Choroid plexus epithelial cell (primary cell): ENCODE measurements at regions not wholly inside any gene's neighbourhood (a gene's known extent, or its start where the extent isn't known, plus 50 kb on each side); places are given as distances from the start of the nearest gene placed in this dataset.
A peak's percentile ranks its signal among the peaks of the same experiment; 100 is the strongest.

Experiments used
- DNase-seq: peaks from one replicate; pipeline ENCODE4 v3.0.0-alpha.2; 2010; ENCODE audit warnings: low read depth
- H3K4me3 ChIP-seq: 2 replicates; pipeline ENCODE4 v1.5.1; 2011; ENCODE audit warnings: low read depth, mild to moderate bottlenecking, control low read depth, low read length, moderate library complexity
- TF ChIP-seq, protein P1 (sequence below): conservative IDR thresholded peaks from 2 replicates; pipeline ENCODE4 v1.5.1; 2011; ENCODE audit warnings: low read depth, mild to moderate bottlenecking, control low read depth, inconsistent platforms, low read length, moderate library complexity

DNA sequence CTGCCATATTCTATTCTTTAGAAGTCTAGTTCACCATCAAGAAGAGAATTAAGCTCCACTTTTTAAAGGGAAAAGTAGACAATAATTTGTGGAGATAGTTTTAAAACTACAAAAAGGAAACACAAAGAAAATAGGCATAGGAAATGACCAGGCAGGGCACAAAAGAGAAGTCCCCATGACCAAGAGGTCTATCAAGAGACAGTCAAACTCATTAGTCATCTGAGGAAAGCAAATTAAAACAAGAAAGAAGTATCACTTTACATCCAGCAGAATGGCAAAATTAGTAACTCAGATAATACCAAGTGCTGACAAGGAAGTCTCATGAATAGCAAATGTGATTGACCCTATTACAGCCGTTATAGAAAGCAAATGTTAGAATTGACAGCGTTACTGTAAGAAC is 243.7 kb upstream of the SNX7 start:
- DNase-seq: no peak
- H3K4me3 ChIP-seq: no peak overlapping the region
- TF ChIP-seq, protein P1, sequence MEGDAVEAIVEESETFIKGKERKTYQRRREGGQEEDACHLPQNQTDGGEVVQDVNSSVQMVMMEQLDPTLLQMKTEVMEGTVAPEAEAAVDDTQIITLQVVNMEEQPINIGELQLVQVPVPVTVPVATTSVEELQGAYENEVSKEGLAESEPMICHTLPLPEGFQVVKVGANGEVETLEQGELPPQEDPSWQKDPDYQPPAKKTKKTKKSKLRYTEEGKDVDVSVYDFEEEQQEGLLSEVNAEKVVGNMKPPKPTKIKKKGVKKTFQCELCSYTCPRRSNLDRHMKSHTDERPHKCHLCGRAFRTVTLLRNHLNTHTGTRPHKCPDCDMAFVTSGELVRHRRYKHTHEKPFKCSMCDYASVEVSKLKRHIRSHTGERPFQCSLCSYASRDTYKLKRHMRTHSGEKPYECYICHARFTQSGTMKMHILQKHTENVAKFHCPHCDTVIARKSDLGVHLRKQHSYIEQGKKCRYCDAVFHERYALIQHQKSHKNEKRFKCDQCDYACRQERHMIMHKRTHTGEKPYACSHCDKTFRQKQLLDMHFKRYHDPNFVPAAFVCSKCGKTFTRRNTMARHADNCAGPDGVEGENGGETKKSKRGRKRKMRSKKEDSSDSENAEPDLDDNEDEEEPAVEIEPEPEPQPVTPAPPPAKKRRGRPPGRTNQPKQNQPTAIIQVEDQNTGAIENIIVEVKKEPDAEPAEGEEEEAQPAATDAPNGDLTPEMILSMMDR: no peak

DNA sequence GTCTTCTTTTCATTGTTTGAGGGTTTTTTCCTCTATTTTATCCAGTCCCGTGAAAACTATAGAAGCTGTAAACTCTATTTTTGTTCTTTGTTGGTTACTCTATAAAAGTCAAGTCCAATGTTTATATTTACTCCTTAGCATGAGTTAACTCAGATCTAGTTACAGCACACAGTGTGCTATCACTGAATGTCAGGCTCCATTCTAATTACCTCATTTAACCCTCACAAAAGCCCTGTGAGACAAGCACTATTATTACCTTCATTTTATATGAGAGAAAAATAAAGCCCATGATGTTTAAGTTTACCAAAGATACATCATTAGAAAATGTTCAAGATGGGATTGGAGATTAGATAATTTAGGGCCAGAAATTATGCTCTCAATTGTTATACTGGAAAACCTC is 251.4 kb upstream of the SNX7 start:
- DNase-seq: no peak
- TF ChIP-seq, protein P1: no peak
- H3K4me3 ChIP-seq: no peak overlapping the region

DNA sequence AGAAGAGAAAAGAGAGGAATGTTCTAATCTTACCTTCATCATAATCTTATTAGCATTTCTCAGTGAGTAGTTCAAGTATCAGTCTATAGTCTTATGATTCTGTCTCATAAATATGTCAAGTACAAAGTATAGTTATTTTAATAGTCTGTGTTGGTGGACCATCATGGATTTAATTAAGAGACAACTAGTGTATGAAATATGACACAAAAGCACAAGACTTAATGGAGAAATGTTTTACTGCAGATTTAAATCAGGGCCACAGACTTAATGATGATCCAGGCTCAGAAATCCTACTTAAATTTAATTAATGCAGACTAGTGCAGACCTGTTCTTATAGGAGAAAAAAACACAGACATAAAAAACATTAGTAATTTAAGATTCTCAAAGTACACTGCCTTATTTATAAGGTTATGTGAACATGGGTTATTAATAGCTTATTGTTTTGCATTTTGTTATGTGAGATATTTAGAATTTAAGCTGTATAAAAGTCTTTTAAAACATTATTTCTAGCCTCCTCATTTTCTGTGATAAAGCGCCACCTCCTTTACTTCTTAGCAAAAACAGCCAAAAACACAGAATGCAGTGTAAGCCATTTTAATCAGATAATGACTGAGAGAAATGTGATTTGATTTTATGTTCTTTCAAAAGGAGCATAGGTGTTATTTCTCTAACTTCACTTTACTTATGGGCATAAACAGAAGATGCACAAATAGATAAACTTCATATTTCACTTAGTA is 255.0 kb upstream of the SNX7 start:
- TF ChIP-seq, protein P1: peak; percentile 19
- no peak for DNase-seq
- H3K4me3 ChIP-seq: no peak overlapping the region

DNA sequence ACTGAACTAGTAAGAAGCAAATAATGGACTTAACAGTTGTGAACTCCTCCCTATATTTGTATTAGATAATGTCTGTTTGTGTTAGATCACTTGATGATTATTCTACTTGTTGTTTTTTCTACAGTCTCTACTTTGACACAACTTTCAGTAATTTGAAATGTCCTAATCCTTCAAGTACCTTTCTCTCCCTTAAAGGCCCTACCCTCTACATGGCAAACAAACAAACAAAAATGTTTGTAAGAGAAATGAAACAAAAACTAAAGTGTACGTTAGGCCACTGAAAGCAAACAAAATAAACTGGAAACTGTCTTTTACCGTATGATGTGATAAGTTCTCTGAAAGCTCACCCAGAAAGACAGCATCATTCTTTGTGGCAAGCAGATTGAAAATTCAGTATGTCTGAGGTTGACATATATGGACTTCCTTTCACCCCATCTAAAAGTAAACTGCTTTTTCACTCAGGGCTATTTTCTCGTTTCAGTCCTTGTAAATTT is 255.9 kb upstream of the SNX7 start:
- peak; percentile 50 for DNase-seq
- TF ChIP-seq, protein P1: no peak

DNA sequence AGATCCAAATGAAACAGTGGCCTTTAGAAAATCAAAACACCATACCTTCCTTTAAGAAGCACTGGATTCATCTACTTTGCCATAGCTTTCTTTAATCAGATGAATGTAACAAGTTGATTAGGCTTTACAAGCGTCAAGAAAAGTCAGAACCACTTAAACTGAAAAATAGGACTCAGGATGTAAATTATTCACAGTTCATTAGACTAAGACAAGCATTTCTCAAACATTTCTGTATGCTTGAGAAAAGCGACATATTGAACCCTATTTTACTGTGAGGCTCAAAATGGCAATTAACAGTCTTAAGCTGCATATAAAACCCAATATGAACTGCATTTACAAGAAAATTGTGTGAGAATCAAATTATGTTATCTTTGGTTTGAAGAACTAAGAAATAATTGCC is 256.7 kb upstream of the SNX7 start:
- DNase-seq: no peak
- H3K4me3 ChIP-seq: no peak overlapping the region
- TF ChIP-seq, protein P1: no peak

More for the DNA sequence above, 255.9 kb upstream of the SNX7 start:
- no peak overlapping the region for H3K4me3 ChIP-seq

DNA sequence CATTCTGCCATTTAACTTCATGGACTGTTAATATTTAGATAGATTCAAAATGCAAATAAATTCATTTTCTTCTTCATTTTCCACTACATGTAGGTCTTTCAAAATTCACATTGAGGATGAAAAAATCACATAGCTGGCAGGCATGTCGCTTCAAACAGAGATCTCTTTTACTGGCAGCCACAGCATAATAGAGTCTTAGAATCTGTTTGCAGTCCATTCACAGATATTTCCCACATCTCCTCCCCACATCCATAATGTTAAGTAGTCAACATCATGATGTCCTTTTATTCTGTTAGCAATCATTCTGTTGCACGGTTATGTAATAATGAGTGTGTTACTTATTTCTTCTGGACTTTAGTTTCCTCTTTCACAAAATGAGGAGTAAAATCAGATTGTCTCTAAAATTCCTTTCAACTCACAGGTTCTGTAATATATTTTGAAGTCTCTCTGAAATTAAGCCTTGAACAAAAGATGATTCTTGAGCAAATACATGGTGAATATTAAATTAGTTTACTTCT is 257.5 kb upstream of the SNX7 start:
- no peak overlapping the region for H3K4me3 ChIP-seq
- no peak for DNase-seq
- TF ChIP-seq, protein P1: no peak

- TF ChIP-seq, protein P1: no peak
- H3K4me3 ChIP-seq: no peak overlapping the region
- no peak for DNase-seq
Measured at GRCh38 chr1:98402860-98403259, 258.7 kb upstream of the SNX7 start.
